ENCODE measurements at regions not wholly inside any gene's neighbourhood (a gene's known extent, or its start where the extent isn't known, plus 50 kb on each side); places are given as distances from the start of the nearest gene placed in this dataset.

GRCh38 chr14:59090572-59090971, 97.9 kb upstream of the DAAM1 start:
- TF ChIP-seq CTCF (IDR thresholded peaks at IDR 0.05; ENCODE audit: extremely low read depth in 1 of 2, insufficient read depth in 1 of 2, low read depth in 1 of 2, low read length in 2 of 2), result no peak
- no peak for TF ChIP-seq POLR2AphosphoS5 (IDR thresholded peaks at IDR 0.05; ENCODE audit: insufficient read depth, low read depth, low read length)
